Activated CD4-positive, alpha-beta T cell treated with anti-CD3 and anti-CD28 coated beads, Interleukin-2, amount 10 ng/mL, durations not matched to agents 7 days and 5 days (primary cell): ENCODE measurements at regions not wholly inside any gene's neighbourhood (a gene's known extent, or its start where the extent isn't known, plus 50 kb on each side); places are given as distances from the start of the nearest gene placed in this dataset.

Experiments used
- CTCF ChIA-PET: fragments of 350-600 bp; sonication (Branson Sonifier 250); formaldehyde crosslinking; loops from one replicate; lab custom pipeline; 2021; ENCODE audit warnings: antibody characterized with exemption; lab: Charles Lee
- POLR2A ChIA-PET: fragments of 350-600 bp; sonication (Branson Sonifier 250); formaldehyde crosslinking; loops from one replicate; lab custom pipeline; 2021; ENCODE audit warnings: antibody characterized with exemption; lab: Charles Lee
- DNase-seq: peaks from one replicate; pipeline ENCODE4 v3.0.0-alpha.2; 2020
- H3K27ac Mint-ChIP-seq: one replicate; pipeline ENCODE4 v1.8.0; 2021; ENCODE audit warnings: mild to moderate bottlenecking, moderate library complexity, mixed read lengths
- H3K27me3 Mint-ChIP-seq: one replicate; pipeline ENCODE4 v1.8.0; 2021; ENCODE audit warnings: mixed read lengths
- H3K36me3 Mint-ChIP-seq: one replicate; pipeline ENCODE4 v1.8.0; 2021; ENCODE audit warnings: low read depth, mixed read lengths
- H3K4me1 Mint-ChIP-seq: one replicate; pipeline ENCODE4 v1.8.0; 2021; ENCODE audit warnings: mixed read lengths
- H3K4me3 Mint-ChIP-seq: one replicate; pipeline ENCODE4 v1.8.0; 2021; ENCODE audit warnings: mild to moderate bottlenecking, moderate library complexity, mixed read lengths
- H3K9me3 Mint-ChIP-seq: one replicate; pipeline ENCODE4 v1.8.0; 2021; ENCODE audit warnings: mixed read lengths

DNA sequence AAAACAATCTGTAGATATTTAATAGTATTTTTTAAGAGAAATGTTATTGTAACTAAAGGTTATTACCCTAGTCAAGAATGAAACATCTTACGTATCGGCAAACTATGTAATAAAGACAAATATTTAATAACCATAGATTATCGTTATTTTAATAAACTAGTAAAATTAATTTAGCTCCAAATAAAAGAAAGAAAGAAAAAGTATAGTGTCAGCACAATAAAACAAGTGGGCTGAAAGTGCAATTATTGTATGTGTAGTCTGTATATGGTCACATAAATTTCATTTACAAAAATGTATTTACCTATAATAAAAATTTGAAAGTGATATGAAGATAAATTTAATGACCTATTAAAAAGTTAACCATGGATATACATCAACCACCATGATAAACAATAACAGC is 1258.4 kb upstream of the MIR17HG start:
- CTCF ChIA-PET: no interaction called here
- Mint-ChIP-seq H3K27me3 (no peaks in the 10 kb centered on the region), H3K9me3 (peaks cover 10% of the 10 kb centered on the region), H3K36me3 (no peaks in the 10 kb centered on the region), H3K4me3 (no peak overlapping the region), H3K4me1 (no peaks in the 10 kb centered on the region), H3K27ac (no peak overlapping the region)
- POLR2A ChIA-PET: no interaction called here
- DNase-seq: no peak

DNA sequence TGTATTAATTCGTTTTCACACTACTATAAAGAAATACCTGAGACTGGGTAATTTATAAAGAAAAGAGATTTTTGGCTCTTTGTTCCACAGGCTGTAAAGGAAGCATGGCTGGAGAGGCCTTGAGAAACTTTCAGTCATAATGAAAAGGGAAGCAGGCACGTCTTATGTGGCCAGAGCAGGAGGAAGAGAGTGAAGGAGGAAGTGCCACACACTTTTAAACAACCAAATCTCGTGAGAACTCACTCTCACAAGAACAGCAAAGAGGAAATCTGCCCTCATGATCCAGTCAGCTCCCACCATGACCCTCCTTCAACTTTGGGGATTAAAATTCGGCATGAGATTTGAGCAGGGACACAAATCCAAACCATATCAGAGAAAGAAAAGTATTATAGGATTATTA is 1255.9 kb upstream of the MIR17HG start:
- CTCF ChIA-PET: no interaction called here
- DNase-seq: no peak
- Mint-ChIP-seq H3K36me3 (no peaks in the 10 kb centered on the region), H3K27me3 (no peaks in the 10 kb centered on the region), H3K27ac (no peak overlapping the region), H3K4me1 (no peaks in the 10 kb centered on the region), H3K9me3 (peaks cover 7% of the 10 kb centered on the region), H3K4me3 (no peak overlapping the region)
- POLR2A ChIA-PET: no interaction called here

DNA sequence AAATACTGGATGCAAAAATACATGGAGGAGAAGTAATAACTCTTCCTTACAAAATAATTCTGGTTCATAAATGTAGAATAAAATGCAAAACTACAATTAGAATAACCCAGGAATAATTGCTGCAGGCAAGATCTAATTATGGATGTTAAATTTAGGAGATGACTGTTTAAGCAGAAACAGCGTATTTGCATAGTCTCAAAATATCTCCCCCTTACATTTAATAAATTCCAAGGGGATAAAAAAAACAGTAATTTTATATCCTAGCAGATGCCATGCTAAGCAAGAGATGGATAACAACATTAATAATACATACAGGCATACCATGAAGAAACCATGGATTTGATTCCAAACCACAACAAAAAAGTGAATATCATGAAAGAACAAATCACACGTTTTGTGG is 1253.1 kb upstream of the MIR17HG start:
- Mint-ChIP-seq H3K27ac (no peak overlapping the region), H3K4me1 (no peaks in the 10 kb centered on the region), H3K9me3 (no peaks in the 10 kb centered on the region), H3K36me3 (no peaks in the 10 kb centered on the region), H3K27me3 (no peaks in the 10 kb centered on the region), H3K4me3 (no peak overlapping the region)
- no peak for DNase-seq
- ChIA-PET CTCF (no interaction called here), POLR2A (no interaction called here)

- ChIA-PET CTCF (no interaction called here), POLR2A (no interaction called here)
- H3K9me3 Mint-ChIP-seq: peaks cover 6% of the 10 kb centered on the region
- H3K4me1 Mint-ChIP-seq: no peaks in the 10 kb centered on the region
- H3K27me3 Mint-ChIP-seq: no peaks in the 10 kb centered on the region
- H3K4me3 Mint-ChIP-seq: no peak overlapping the region
- no peak overlapping the region for H3K27ac Mint-ChIP-seq
- DNase-seq: no peak
- H3K36me3 Mint-ChIP-seq: no peaks in the 10 kb centered on the region
These were observed 1248.9 kb upstream of the MIR17HG start for GRCh38 chr13:90098577-90098976.

DNA sequence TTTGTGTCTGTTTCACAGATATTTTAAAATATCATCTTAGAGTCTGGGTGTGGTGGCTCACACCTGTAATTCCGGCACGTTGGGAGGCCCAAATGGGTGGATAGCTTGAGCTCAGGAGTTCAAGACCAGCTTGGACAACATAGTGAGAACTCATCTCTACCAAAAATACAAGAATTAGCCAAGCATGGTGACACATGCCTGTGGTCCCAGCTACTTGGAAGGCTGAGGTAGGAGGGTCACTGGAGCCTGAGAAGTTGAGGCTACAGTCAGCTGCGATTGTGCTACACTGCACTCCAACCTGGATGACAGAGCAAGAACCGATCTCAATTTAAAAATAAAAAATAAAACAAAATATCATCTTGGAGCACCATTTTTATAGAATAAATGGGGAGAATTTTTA is 1247.6 kb upstream of the MIR17HG start:
- no peaks in the 10 kb centered on the region for H3K4me1 Mint-ChIP-seq

DNA sequence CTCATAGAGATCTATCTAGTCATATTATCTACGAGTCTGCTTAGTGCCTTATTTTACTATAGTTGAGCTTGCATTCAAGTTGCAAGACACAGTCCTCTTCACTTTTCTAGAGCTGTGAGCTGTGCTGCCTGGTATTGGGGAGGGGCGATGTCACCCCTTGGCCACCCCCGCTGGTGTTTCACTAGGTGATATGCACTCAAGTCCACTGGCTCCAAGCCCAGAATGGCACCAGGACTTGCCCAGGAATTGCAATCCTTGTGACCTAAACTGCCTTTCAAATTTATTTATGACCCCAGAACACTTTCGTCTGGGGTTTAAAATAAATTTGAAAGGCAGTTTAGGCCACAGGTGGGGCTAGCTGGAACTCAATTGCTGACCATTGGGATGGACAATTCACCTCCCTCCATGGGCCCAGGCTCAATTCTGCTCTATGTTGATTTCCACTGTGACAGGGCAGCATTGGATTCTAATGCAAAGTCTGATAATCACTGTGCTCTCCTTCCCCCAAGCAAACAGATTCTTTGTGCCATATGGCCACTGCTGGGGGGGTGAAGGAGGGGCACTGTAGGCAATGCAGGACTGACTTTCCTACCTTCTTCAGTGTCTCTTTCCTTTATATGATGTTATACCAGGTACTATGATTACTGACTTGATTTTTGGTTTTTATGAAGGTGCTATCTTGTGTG is 1244.2 kb upstream of the MIR17HG start:
- ChIA-PET POLR2A (no interaction called here), CTCF (no interaction called here)
- no peak for DNase-seq
- Mint-ChIP-seq H3K27me3 (no peaks in the 10 kb centered on the region), H3K36me3 (no peaks in the 10 kb centered on the region), H3K9me3 (peaks cover 9% of the 10 kb centered on the region), H3K4me1 (no peaks in the 10 kb centered on the region), H3K4me3 (no peak overlapping the region), H3K27ac (no peak overlapping the region)

More for the DNA sequence above, 1247.6 kb upstream of the MIR17HG start:
- peaks cover 9% of the 10 kb centered on the region for H3K9me3 Mint-ChIP-seq
- no peaks in the 10 kb centered on the region for H3K36me3 Mint-ChIP-seq
- no peaks in the 10 kb centered on the region for H3K27me3 Mint-ChIP-seq
- no peak for DNase-seq
- H3K4me3 Mint-ChIP-seq: no peak overlapping the region
- ChIA-PET CTCF (no interaction called here), POLR2A (no interaction called here)
- no peak overlapping the region for H3K27ac Mint-ChIP-seq

- H3K27ac Mint-ChIP-seq: no peak overlapping the region
- no peak overlapping the region for H3K4me3 Mint-ChIP-seq
- ChIA-PET POLR2A (no interaction called here), CTCF (no interaction called here)
- peaks cover 12% of the 10 kb centered on the region for H3K9me3 Mint-ChIP-seq
- no peak for DNase-seq
- no peaks in the 10 kb centered on the region for H3K27me3 Mint-ChIP-seq
- no peaks in the 10 kb centered on the region for H3K4me1 Mint-ChIP-seq
- H3K36me3 Mint-ChIP-seq: no peaks in the 10 kb centered on the region
These were observed 1242.7 kb upstream of the MIR17HG start for GRCh38 chr13:90104764-90105163.

GRCh38 chr13:90105276-90105675 is 1242.2 kb upstream of the MIR17HG start:
- CTCF ChIA-PET: no interaction called here
- no peaks in the 10 kb centered on the region for H3K4me1 Mint-ChIP-seq
- H3K9me3 Mint-ChIP-seq: peaks cover 13% of the 10 kb centered on the region
- no peak for DNase-seq
- no peak overlapping the region for H3K27ac Mint-ChIP-seq
- H3K27me3 Mint-ChIP-seq: no peaks in the 10 kb centered on the region
- no peaks in the 10 kb centered on the region for H3K36me3 Mint-ChIP-seq
- POLR2A ChIA-PET: no interaction called here
- no peak overlapping the region for H3K4me3 Mint-ChIP-seq

DNA sequence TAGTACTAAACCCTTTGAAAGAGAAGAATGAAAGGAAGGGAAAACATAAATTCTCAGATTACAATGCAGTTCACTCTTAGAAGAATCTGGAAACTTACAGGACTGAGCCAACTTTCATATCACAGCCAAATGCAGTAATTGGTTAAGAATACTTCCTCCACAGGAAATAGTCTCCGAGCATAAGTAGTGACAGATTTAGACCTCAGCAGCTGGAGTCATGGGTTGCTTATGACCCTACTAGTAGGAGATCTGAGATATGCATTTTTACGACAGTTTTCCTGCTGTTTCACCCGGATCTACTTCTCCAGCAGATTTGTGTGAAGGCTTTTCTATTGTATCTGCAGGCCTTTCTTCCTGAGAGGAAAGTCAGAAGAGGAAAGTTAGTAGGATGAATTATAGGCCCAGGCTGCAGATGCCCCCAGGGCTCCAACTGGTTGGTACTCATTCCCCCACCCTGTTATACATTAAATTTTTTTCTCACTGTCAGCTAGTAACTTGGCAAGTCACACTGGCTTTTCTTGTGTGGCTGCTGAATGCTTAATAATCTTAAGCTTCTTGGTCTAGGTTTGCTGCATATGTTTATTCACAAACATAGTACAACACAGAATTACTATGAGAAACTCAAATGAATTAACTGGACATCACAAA is 1241.5 kb upstream of the MIR17HG start:
- Mint-ChIP-seq H3K4me1 (no peaks in the 10 kb centered on the region), H3K9me3 (peaks cover 12% of the 10 kb centered on the region), H3K27me3 (no peaks in the 10 kb centered on the region), H3K36me3 (no peaks in the 10 kb centered on the region), H3K27ac (no peak overlapping the region), H3K4me3 (no peak overlapping the region)
- ChIA-PET CTCF (no interaction called here), POLR2A (no interaction called here)
- no peak for DNase-seq

DNA sequence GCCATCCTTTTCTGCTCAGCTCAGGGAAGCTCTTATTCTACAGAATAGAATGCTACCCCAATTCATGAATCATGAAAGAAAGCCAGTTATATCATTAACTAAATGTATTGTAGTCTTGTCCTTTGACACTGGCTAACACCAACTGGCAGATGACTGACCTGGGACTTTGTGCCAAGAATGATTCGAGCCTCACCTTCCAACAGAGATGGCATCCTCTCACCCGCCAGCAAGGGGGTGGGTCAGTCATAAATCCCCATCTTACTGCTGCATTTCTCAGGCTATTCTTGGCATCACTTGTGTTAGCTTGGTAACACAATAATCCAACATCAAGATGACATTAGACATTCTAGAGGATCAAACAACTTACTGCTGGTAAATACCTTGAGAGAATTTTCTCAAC is 1239.8 kb upstream of the MIR17HG start:
- Mint-ChIP-seq H3K4me1 (no peaks in the 10 kb centered on the region), H3K27me3 (no peaks in the 10 kb centered on the region), H3K36me3 (no peaks in the 10 kb centered on the region), H3K9me3 (peaks cover 11% of the 10 kb centered on the region), H3K4me3 (no peak overlapping the region), H3K27ac (no peak overlapping the region)
- ChIA-PET CTCF (interaction anchor here (1.3 kb wide), 1 partner anchor 10 kb away, joined by 3 read pairs; no protein-coding TSS in a partner anchor), POLR2A (no interaction called here)
- DNase-seq: no peak

DNA sequence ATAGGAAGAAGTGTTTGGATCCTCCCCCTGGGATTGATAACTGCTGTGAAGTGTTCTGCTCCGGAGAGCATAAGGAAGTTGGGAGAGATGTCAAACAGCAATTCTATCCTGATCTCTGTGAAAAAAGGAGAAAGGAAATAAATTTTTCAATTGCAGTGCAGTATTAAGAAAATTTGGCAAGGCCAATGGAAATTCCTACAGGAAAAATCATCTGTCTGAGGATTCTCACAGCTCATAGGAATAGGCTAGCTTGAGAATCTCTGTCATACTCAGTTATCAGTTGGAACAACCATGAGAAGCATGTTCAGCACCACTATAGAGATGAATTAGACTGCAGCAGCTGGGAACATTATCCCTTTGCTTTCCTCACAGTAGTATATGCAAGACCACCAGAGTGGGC is 1238.9 kb upstream of the MIR17HG start:
- H3K27ac Mint-ChIP-seq: no peak overlapping the region
- DNase-seq: no peak
- POLR2A ChIA-PET: no interaction called here
- H3K4me3 Mint-ChIP-seq: no peak overlapping the region
- no peaks in the 10 kb centered on the region for H3K4me1 Mint-ChIP-seq
- H3K36me3 Mint-ChIP-seq: no peaks in the 10 kb centered on the region
- H3K27me3 Mint-ChIP-seq: no peaks in the 10 kb centered on the region
- H3K9me3 Mint-ChIP-seq: peaks cover 16% of the 10 kb centered on the region
- CTCF ChIA-PET: no interaction called here

GRCh38 chr13:90116121-90116520 is 1231.4 kb upstream of the MIR17HG start:
- Mint-ChIP-seq H3K4me3 (no peak overlapping the region), H3K27ac (no peak overlapping the region), H3K27me3 (no peaks in the 10 kb centered on the region), H3K4me1 (no peaks in the 10 kb centered on the region), H3K9me3 (peaks cover 12% of the 10 kb centered on the region), H3K36me3 (no peaks in the 10 kb centered on the region)
- CTCF ChIA-PET: no interaction called here
- POLR2A ChIA-PET: no interaction called here
- no peak for DNase-seq

- Mint-ChIP-seq H3K36me3 (no peaks in the 10 kb centered on the region), H3K27ac (no peak overlapping the region), H3K27me3 (no peaks in the 10 kb centered on the region), H3K9me3 (peaks cover 3% of the 10 kb centered on the region), H3K4me3 (no peak overlapping the region), H3K4me1 (no peaks in the 10 kb centered on the region)
- ChIA-PET POLR2A (no interaction called here), CTCF (no interaction called here)
- DNase-seq: no peak
These were observed 1228.9 kb upstream of the MIR17HG start for GRCh38 chr13:90118467-90119071.
